HEK293 (cell line): ENCODE measurements at regions not wholly inside any gene's neighbourhood (a gene's known extent, or its start where the extent isn't known, plus 50 kb on each side); places are given as distances from the start of the nearest gene placed in this dataset.
"Not testable (repeated sequence)": the region's sequence is repeated elsewhere in the genome, so short reads cannot be mapped to it uniquely, and the experiment has no call there.

ENCODE experiments used
- CTCF ChIA-PET: fragments of 350-600 bp; formaldehyde crosslinking; extraction: SDS; loops from one replicate; lab custom pipeline; 2021; ENCODE audit warnings: antibody characterized with exemption; lab: Yijun Ruan, JAX
- POLR2A ChIA-PET: fragments of 300-600 bp; formaldehyde crosslinking; extraction: SDS; loops from one replicate; lab custom pipeline; 2020; ENCODE audit warnings: antibody characterized with exemption, inconsistent platforms; lab: Yijun Ruan, JAX
- H3K27ac ChIP-seq: fragments of 200-500 bp; sonication (Bioruptor generic); 2 replicates; pipeline ENCODE4 v1.5.1; 2014; ENCODE audit warnings: low read depth, low read length, control low read depth, inconsistent platforms; ENCODE audit errors: extremely low read depth
- H3K36me3 ChIP-seq, 2 experiments: fragments of 200-500 bp in 1 of 2; sonication (Bioruptor generic) in 1 of 2; 1 replicate in 1 of 2; 2 replicates in 1 of 2; pipeline ENCODE4 v1.5.1; 2014 to 2017; ENCODE audit warnings: inconsistent platforms in 2 of 2, low read length in 2 of 2; ENCODE audit not compliant: control insufficient read depth in 2 of 2, insufficient read depth in 1 of 2
- H3K4me1 ChIP-seq: fragments of 200-500 bp; sonication (Bioruptor generic); 2 replicates; pipeline ENCODE4 v1.5.1; 2014; ENCODE audit warnings: mild to moderate bottlenecking, low read length, inconsistent platforms; ENCODE audit not compliant: control insufficient read depth, insufficient read depth
- H3K4me3 ChIP-seq: 2 replicates; pipeline ENCODE4 v1.5.1; 2011; ENCODE audit warnings: low read depth, mild to moderate bottlenecking, control low read depth, low read length, moderate library complexity
- H3K9me3 ChIP-seq: fragments of 200-500 bp; sonication (Bioruptor generic); 2 replicates; pipeline ENCODE4 v1.5.1; 2014; ENCODE audit warnings: low read depth, low read length, inconsistent platforms; ENCODE audit not compliant: control insufficient read depth, insufficient read depth
- EGR2 ChIP-seq: fragments of 450-650 bp; formaldehyde crosslinking; IDR thresholded peaks from 2 replicates; pipeline ENCODE4 v1.5.1; 2016; ENCODE audit warnings: low read depth, missing biosample characterization, missing genetic modification characterization
- GFI1B ChIP-seq: fragments of 450-650 bp; formaldehyde crosslinking; IDR thresholded peaks from 2 replicates; pipeline ENCODE4 v1.5.1; 2016; ENCODE audit warnings: missing biosample characterization, missing genetic modification characterization
- WT1 ChIP-seq: fragments of 450-650 bp; formaldehyde crosslinking; IDR thresholded peaks from 2 replicates; pipeline ENCODE4 v1.5.1; 2016; ENCODE audit warnings: missing biosample characterization, missing genetic modification characterization
- ZBTB1 ChIP-seq: fragments of 450-650 bp; formaldehyde crosslinking; IDR thresholded peaks from 2 replicates; pipeline ENCODE4 v1.5.1; 2016; ENCODE audit warnings: missing biosample characterization, missing genetic modification characterization
- ZBTB8A ChIP-seq: fragments of 450-650 bp; formaldehyde crosslinking; IDR thresholded peaks from 2 replicates; pipeline ENCODE4 v1.5.1; 2016; ENCODE audit warnings: missing biosample characterization, missing genetic modification characterization
- ZFHX2 ChIP-seq: fragments of 450-650 bp; formaldehyde crosslinking; conservative IDR thresholded peaks from 2 replicates; pipeline ENCODE4 v1.5.1; 2016; ENCODE audit warnings: missing biosample characterization, missing genetic modification characterization
- ZIC2 ChIP-seq: fragments of 450-650 bp; formaldehyde crosslinking; IDR thresholded peaks from 2 replicates; pipeline ENCODE4 v1.5.1; 2016; ENCODE audit warnings: missing biosample characterization, missing genetic modification characterization
- ZNF121 ChIP-seq: fragments of 450-650 bp; formaldehyde crosslinking; IDR thresholded peaks from 2 replicates; pipeline ENCODE4 v1.5.1; 2016; ENCODE audit warnings: missing biosample characterization, missing genetic modification characterization
- ZNF157 ChIP-seq: fragments of 450-650 bp; formaldehyde crosslinking; IDR thresholded peaks from 2 replicates; pipeline ENCODE4 v1.5.1; 2016; ENCODE audit warnings: missing biosample characterization, missing genetic modification characterization
- ZNF214 ChIP-seq: fragments of 450-650 bp; formaldehyde crosslinking; IDR thresholded peaks from 2 replicates; pipeline ENCODE4 v1.5.1; 2017; ENCODE audit warnings: missing biosample characterization, mild to moderate bottlenecking, missing genetic modification characterization, borderline replicate concordance
- ZNF24 ChIP-seq: fragments of 450-650 bp; formaldehyde crosslinking; IDR thresholded peaks from 2 replicates; pipeline ENCODE4 v1.5.1; 2016; ENCODE audit warnings: missing biosample characterization, missing genetic modification characterization
- ZNF350 ChIP-seq: fragments of 450-650 bp; formaldehyde crosslinking; IDR thresholded peaks from 2 replicates; pipeline ENCODE4 v1.5.0; 2017; ENCODE audit warnings: missing biosample characterization, mild to moderate bottlenecking, missing genetic modification characterization
- ZNF354C ChIP-seq: fragments of 450-650 bp; formaldehyde crosslinking; IDR thresholded peaks from 2 replicates; pipeline ENCODE4 v1.5.1; 2016; ENCODE audit warnings: missing biosample characterization, missing genetic modification characterization, low read depth, borderline replicate concordance
- ZNF514 ChIP-seq: fragments of 450-650 bp; formaldehyde crosslinking; IDR thresholded peaks from 2 replicates; pipeline ENCODE4 v1.5.1; 2016; ENCODE audit warnings: missing biosample characterization, missing genetic modification characterization
- ZNF596 ChIP-seq: fragments of 450-650 bp; IDR thresholded peaks from 2 replicates; pipeline ENCODE4 v1.5.0; 2018; ENCODE audit warnings: missing biosample characterization, mild to moderate bottlenecking, missing genetic modification characterization, moderate library complexity
- ZNF629 ChIP-seq: fragments of 450-650 bp; formaldehyde crosslinking; IDR thresholded peaks from 2 replicates; pipeline ENCODE4 v1.5.1; 2017; ENCODE audit warnings: missing biosample characterization, missing genetic modification characterization
- ZNF654 ChIP-seq: fragments of 450-650 bp; formaldehyde crosslinking; IDR thresholded peaks from 2 replicates; pipeline ENCODE4 v1.5.1; 2016; ENCODE audit warnings: low read depth, missing biosample characterization, missing genetic modification characterization
- ZNF830 ChIP-seq: fragments of 450-650 bp; IDR thresholded peaks from 2 replicates; pipeline ENCODE4 v1.5.0; 2018; ENCODE audit warnings: missing biosample characterization, missing genetic modification characterization, low read depth, mild to moderate bottlenecking, moderate library complexity
- TF ChIP-seq, protein P1 (sequence below): fragments of 450-650 bp; formaldehyde crosslinking; IDR thresholded peaks from 2 replicates; pipeline ENCODE4 v1.5.1; 2016; ENCODE audit warnings: missing biosample characterization, missing genetic modification characterization, low read depth

DNA sequence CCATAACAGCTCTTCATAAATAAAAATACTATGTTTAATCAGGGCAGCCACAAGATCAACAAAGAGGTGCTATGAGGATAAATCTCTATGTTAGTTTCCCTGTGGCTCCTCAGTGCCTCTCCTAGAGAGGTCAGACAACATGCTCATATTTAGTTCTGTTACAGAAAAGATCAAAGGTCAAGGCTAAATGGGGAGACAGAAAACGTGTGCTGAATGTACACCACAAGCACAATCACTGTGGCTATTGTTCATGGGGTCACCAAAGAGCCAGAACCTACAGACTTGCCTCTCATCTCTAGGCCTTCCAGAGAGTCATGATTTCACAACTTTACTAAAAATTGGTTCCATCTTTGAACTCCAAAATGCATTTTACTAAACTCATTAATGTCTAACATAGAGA lies 409.8 kb downstream of the HACE1 start:
- POLR2A ChIA-PET: no interaction called here
- Histone ChIP-seq H3K4me3 (no peak overlapping the region), H3K4me1 (no peaks in the 10 kb centered on the region), H3K36me3 (no peaks in the 10 kb centered on the region), H3K27ac (no peak overlapping the region), H3K9me3 (no peaks in the 10 kb centered on the region)
- CTCF ChIA-PET: no interaction called here
- no peak for TF ChIP-seq ZNF830 (tag by site-specific recombination)
- TF ChIP-seq, protein P1, sequence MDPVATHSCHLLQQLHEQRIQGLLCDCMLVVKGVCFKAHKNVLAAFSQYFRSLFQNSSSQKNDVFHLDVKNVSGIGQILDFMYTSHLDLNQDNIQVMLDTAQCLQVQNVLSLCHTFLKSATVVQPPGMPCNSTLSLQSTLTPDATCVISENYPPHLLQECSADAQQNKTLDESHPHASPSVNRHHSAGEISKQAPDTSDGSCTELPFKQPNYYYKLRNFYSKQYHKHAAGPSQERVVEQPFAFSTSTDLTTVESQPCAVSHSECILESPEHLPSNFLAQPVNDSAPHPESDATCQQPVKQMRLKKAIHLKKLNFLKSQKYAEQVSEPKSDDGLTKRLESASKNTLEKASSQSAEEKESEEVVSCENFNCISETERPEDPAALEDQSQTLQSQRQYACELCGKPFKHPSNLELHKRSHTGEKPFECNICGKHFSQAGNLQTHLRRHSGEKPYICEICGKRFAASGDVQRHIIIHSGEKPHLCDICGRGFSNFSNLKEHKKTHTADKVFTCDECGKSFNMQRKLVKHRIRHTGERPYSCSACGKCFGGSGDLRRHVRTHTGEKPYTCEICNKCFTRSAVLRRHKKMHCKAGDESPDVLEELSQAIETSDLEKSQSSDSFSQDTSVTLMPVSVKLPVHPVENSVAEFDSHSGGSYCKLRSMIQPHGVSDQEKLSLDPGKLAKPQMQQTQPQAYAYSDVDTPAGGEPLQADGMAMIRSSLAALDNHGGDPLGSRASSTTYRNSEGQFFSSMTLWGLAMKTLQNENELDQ (tag by site-specific recombination): no peak
- no peak for TF ChIP-seq ZNF350 (tag by site-specific recombination)
- TF ChIP-seq ZNF629 (tag by site-specific recombination): no peak
- TF ChIP-seq ZNF354C: no peak
- TF ChIP-seq ZBTB8A (tag by site-specific recombination): no peak
- no peak for TF ChIP-seq ZNF514 (tag by site-specific recombination)
- TF ChIP-seq ZIC2 (tag by site-specific recombination): no peak
- no peak for TF ChIP-seq ZNF24
- no peak for TF ChIP-seq ZNF654 (tag by site-specific recombination)
- TF ChIP-seq ZNF596 (tag by site-specific recombination): no peak
- no peak for TF ChIP-seq ZNF214 (tag by site-specific recombination)
- no peak for TF ChIP-seq WT1
- no peak for TF ChIP-seq ZBTB1 (tag by site-specific recombination)

DNA sequence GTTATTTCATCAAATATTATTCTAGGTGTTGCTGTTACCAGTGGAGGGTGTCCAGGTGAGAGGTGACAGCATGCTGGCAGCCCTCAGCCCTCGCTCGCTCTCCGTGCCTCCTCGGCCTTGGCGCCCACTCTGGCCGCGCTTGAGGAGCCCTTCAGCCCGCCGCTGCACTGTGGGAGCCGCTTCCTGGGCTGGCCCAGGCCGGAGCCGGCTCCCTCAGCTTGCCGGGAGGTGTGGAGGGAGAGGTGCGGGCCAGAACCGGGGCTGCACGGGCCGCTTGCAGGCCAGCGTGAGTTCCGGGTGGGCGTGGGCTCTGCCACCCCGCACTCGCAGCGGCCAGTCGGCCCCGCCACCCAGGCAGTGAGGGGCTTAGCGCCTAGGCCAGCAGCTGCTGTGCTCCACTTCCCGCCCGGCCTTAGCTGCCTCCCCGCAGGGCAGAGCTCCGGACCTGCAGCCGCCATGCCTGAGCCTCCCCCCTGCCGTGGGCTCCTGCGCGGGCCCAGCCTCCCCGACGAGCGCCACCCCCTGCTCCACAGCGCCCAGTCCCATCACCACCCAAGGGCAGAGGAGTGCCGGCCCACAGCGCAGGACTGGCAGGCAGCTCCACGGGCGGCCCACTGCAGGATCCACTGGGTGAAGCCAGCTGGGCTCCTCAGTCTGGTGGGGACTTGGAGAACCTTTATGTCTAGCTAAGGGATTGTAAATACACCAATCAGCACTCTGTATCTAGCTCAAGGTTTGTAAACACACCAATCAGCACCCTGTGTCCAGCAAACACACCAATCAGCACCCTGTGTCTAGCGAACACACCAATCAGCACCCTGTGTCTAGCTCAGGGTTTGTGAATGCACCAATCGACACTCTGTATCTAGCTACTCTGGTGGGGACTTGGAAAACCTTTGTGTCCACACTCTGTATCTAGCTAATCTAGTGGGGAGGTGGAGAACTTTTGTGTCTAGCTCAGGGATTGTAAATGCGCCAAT lies 413.3 kb downstream of the HACE1 start:
- H3K36me3 ChIP-seq, POLR2A ChIA-PET, H3K4me1 ChIP-seq, H3K9me3 ChIP-seq, H3K27ac ChIP-seq, H3K4me3 ChIP-seq: not testable (repeated sequence)
- CTCF ChIA-PET: interaction anchor here (1.2 kb wide), 1 partner anchor 13 kb away, joined by 4 read pairs; no protein-coding TSS in a partner anchor

- CTCF ChIA-PET: no interaction called here
- H3K36me3 ChIP-seq: no peaks in the 10 kb centered on the region
- no peaks in the 10 kb centered on the region for H3K9me3 ChIP-seq
- POLR2A ChIA-PET: no interaction called here
- H3K27ac ChIP-seq: no peak overlapping the region
- TF ChIP-seq ZFHX2 (tag by site-specific recombination) (peak; percentile 41), ZNF157 (no peak), GFI1B (tag by site-specific recombination) (no peak), ZNF121 (tag by site-specific recombination) (no peak), EGR2 (tag by site-specific recombination) (peak; percentile 23; the same call in 1 of the 2 replicates)
- no peaks in the 10 kb centered on the region for H3K4me1 ChIP-seq
- H3K4me3 ChIP-seq: no peak overlapping the region
Measured at GRCh38 chr6:104434519-104434918, 425.2 kb downstream of the HACE1 start.
